Liver (tissue), 3 donors: ENCODE measurements at regions not wholly inside any gene's neighbourhood (a gene's known extent, or its start where the extent isn't known, plus 50 kb on each side); places are given as distances from the start of the nearest gene placed in this dataset.

Source experiments
- CTCF ChIP-seq: fragments of 150-350 bp; IDR thresholded peaks from 2 replicates; pipeline ENCODE4 v1.5.1; 2017; ENCODE audit warnings: improper control_type of control experiment, low read depth, low read length; ENCODE audit not compliant: missing input control
- GABPA ChIP-seq, 2 donors: IDR thresholded peaks in 1 of 2; conservative IDR thresholded peaks in 1 of 2; 2 replicates each; pipeline ENCODE4 v1.6.1; 2016; ENCODE audit warnings: antibody characterized with exemption in 2 of 2, mild to moderate bottlenecking in 1 of 2, moderate library complexity in 1 of 2
- RAD21 ChIP-seq, 2 donors: IDR thresholded peaks; 2 replicates each; pipeline ENCODE4 v1.6.1; 2016; ENCODE audit warnings: antibody characterized with exemption in 2 of 2, mild to moderate bottlenecking in 2 of 2
- REST ChIP-seq: IDR thresholded peaks from 2 replicates; pipeline ENCODE4 v1.6.1; 2016; ENCODE audit warnings: antibody characterized with exemption, mild to moderate bottlenecking
- YY1 ChIP-seq: IDR thresholded peaks from 2 replicates; pipeline ENCODE4 v1.6.1; 2016; ENCODE audit warnings: antibody characterized with exemption, mild to moderate bottlenecking
- donor health status: healthy.
- donor health status: healthy.

GRCh38 chr3:167151636-167152035, 228.5 kb downstream of the ZBBX start:
- TF ChIP-seq CTCF (no peak), REST (no peak), YY1 (no peak), RAD21 (IDR thresholded peaks at IDR 0.05) (peak; percentile 29 to 41), GABPA (IDR thresholded peaks at IDR 0.05 in 1 of 2, conservative IDR thresholded peaks at IDR 0.05 in 1 of 2) (no peak)
